Spleen (tissue), 7 donors: ENCODE measurements at regions not wholly inside any gene's neighbourhood (a gene's known extent, or its start where the extent isn't known, plus 50 kb on each side); places are given as distances from the start of the nearest gene placed in this dataset.

Experiments used
- CTCF ChIP-seq, 11 experiments: fragments of 200-600 bp in 7 of 11; fragments of 450-650 bp in 4 of 11; sonication (generic) in 4 of 11; IDR thresholded peaks in 8 of 11; conservative IDR thresholded peaks in 3 of 11; 1 replicate in 7 of 11; 2 replicates in 4 of 11; pipeline versions ENCODE4 v1.4.0 to v1.8.0; 2016 to 2021; ENCODE audit warnings: antibody characterized with exemption in 11 of 11, inconsistent platforms in 4 of 11, mild to moderate bottlenecking in 1 of 11
- POLR2A ChIP-seq, 3 donors: fragments of 450-650 bp; IDR thresholded peaks; one replicate each; pipeline ENCODE4 v1.5.1; 2017; ENCODE audit warnings: antibody characterized with exemption in 3 of 3, mild to moderate bottlenecking in 1 of 3
- POLR2AphosphoS5 ChIP-seq, 3 donors: sonication (generic); formaldehyde crosslinking; IDR thresholded peaks; one replicate each; pipeline ENCODE4 v1.5.1; 2017; ENCODE audit warnings: antibody characterized with exemption in 3 of 3
- donor health status: DM: no; HTN: no; CAD: no; lungs with moderate emphysema.
- donor health status: DM: no; HTN: no; CAD: no.
- donor health status: DM: no; HTN: no; CAD: no.

DNA sequence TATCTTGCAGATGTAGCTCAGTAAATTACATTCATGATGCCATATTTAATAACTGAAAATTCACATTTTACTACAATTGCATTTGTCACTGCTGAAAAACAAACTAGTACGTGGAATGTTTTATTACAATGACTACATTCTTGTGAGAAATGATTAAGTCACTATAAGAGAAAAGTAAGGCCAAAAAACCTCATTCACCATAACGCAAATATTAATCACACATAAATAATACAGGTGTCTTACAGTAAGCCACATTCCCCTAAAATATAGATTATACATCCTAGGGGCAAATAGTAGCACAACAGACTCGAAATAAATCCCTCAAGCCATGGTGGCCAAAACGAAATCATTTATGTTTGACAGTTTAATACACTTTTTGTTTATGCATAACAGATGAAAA lies 460.6 kb downstream of the NR4A2 start:
- TF ChIP-seq CTCF (IDR thresholded peaks at IDR 0.05 in 8 of 11, conservative IDR thresholded peaks at IDR 0.05 in 3 of 11) = no peak
- no peak for TF ChIP-seq POLR2AphosphoS5 (IDR thresholded peaks at IDR 0.05)
- no peak for TF ChIP-seq POLR2A (IDR thresholded peaks at IDR 0.05)
